RWPE1 (cell line): ENCODE measurements at regions not wholly inside any gene's neighbourhood (a gene's known extent, or its start where the extent isn't known, plus 50 kb on each side); places are given as distances from the start of the nearest gene placed in this dataset.

ENCODE experiments used
- CTCF ChIA-PET: fragments of 350-600 bp; sonication (Branson Sonifier 250); formaldehyde crosslinking; extraction: SDS; loops from one replicate; lab custom pipeline; 2021; lab: Yijun Ruan, JAX
- POLR2A ChIA-PET: fragments of 400-600 bp; formaldehyde crosslinking; extraction: SDS; loops from one replicate; lab custom pipeline; 2020; ENCODE audit warnings: antibody characterized with exemption; ENCODE audit not compliant: low non-redundant PET; lab: Yijun Ruan, JAX
- DNase-seq: peaks from one replicate; pipeline ENCODE4 v3.0.0; 2012; ENCODE audit warnings: low spot score
- H3K27ac ChIP-seq: fragments of 450-650 bp; 2 replicates; pipeline ENCODE4 v1.5.1; 2017
- CTCF ChIP-seq: fragments of 450-650 bp; conservative IDR thresholded peaks from 2 replicates; pipeline ENCODE4 v1.5.1; 2017; ENCODE audit warnings: low read depth, mild to moderate bottlenecking

GRCh38 chr3:88610820-88611219 is 461.1 kb downstream of the C3orf38 start:
- H3K27ac ChIP-seq = no peak overlapping the region
- no peak for TF ChIP-seq CTCF
- no peak for DNase-seq
- POLR2A ChIA-PET = no interaction called here
- CTCF ChIA-PET = no interaction called here

GRCh38 chr3:88611826-88612326 is 462.1 kb downstream of the C3orf38 start:
- ChIA-PET POLR2A (no interaction called here), CTCF (no interaction called here)
- H3K27ac ChIP-seq = no peak overlapping the region
- DNase-seq = no peak
- TF ChIP-seq CTCF = no peak

- no peak for TF ChIP-seq CTCF
- no peak for DNase-seq
- POLR2A ChIA-PET = no interaction called here
- CTCF ChIA-PET = no interaction called here
- no peak overlapping the region for H3K27ac ChIP-seq
Measured at GRCh38 chr3:88616413-88616812, 466.7 kb downstream of the C3orf38 start.

GRCh38 chr3:88617283-88617682 is 467.5 kb downstream of the C3orf38 start:
- H3K27ac ChIP-seq = no peak overlapping the region
- ChIA-PET POLR2A (no interaction called here), CTCF (no interaction called here)
- no peak for DNase-seq
- no peak for TF ChIP-seq CTCF

- no peak overlapping the region for H3K27ac ChIP-seq
- CTCF ChIA-PET = no interaction called here
- no peak for DNase-seq
- POLR2A ChIA-PET = no interaction called here
- TF ChIP-seq CTCF = no peak
Measured at GRCh38 chr3:88618021-88618645, 468.4 kb downstream of the C3orf38 start.

- TF ChIP-seq CTCF = no peak
- DNase-seq = no peak
- H3K27ac ChIP-seq = no peak overlapping the region
- CTCF ChIA-PET = no interaction called here
- POLR2A ChIA-PET = no interaction called here
Measured at GRCh38 chr3:88621586-88621985, 471.8 kb downstream of the C3orf38 start.
